MCF 10A (cell line): ENCODE measurements at regions not wholly inside any gene's neighbourhood (a gene's known extent, or its start where the extent isn't known, plus 50 kb on each side); places are given as distances from the start of the nearest gene placed in this dataset.

Experiments
- BruUV-seq: library from RNA; stranded (reverse); fragments of 400-500 nt; replicated peaks from 2 replicates; lab custom pipeline; 2021; lab: Mats Ljungman, UMichigan
- CTCF ChIA-PET: fragments of 300-600 bp; sonication (Branson Sonifier 250); formaldehyde crosslinking; extraction: SDS; loops from one replicate; lab custom pipeline; 2021; ENCODE audit warnings: antibody characterized with exemption, inconsistent platforms; lab: Yijun Ruan, JAX
- POLR2A ChIA-PET: fragments of 300-600, 350-650 bp; sonication (Branson Sonifier 250); formaldehyde crosslinking; extraction: SDS; loops from one replicate; lab custom pipeline; 2020; ENCODE audit warnings: antibody characterized with exemption, inconsistent platforms; lab: Yijun Ruan, JAX
- DNase-seq: peaks from one replicate; pipeline ENCODE4 v3.0.0-alpha.2; 2018; ENCODE audit not compliant: unreplicated experiment
- H3K27ac Mint-ChIP-seq: one replicate; pipeline ENCODE4 v1.8.0; 2022; ENCODE audit warnings: mild to moderate bottlenecking, low read depth, mixed read lengths; ENCODE audit not compliant: unreplicated experiment
- H3K27me3 Mint-ChIP-seq: one replicate; pipeline ENCODE4 v1.8.0; 2022; ENCODE audit warnings: mixed read lengths; ENCODE audit not compliant: insufficient read depth, unreplicated experiment
- H3K36me3 Mint-ChIP-seq: one replicate; pipeline ENCODE4 v1.8.0; 2022; ENCODE audit warnings: mild to moderate bottlenecking, moderate library complexity, mixed read lengths; ENCODE audit not compliant: insufficient read depth, unreplicated experiment
- H3K4me1 Mint-ChIP-seq: one replicate; pipeline ENCODE4 v1.8.0; 2022; ENCODE audit warnings: mixed read lengths; ENCODE audit not compliant: insufficient read depth, unreplicated experiment
- H3K4me3 Mint-ChIP-seq: one replicate; pipeline ENCODE4 v1.8.0; 2022; ENCODE audit warnings: mild to moderate bottlenecking, moderate library complexity, mixed read lengths; ENCODE audit not compliant: unreplicated experiment
- H3K9me3 Mint-ChIP-seq: one replicate; pipeline ENCODE4 v1.8.0; 2022; ENCODE audit warnings: mixed read lengths; ENCODE audit not compliant: unreplicated experiment
- CTCF ChIP-seq: fragments of 200-600 bp; IDR thresholded peaks from one replicate; pipeline ENCODE4 v1.8.0; 2022; ENCODE audit warnings: antibody characterized with exemption, mild to moderate bottlenecking; ENCODE audit not compliant: unreplicated experiment
- intact Hi-C: fragments of 100-400 bp; cut with micrococcal nuclease; formaldehyde crosslinking; loops from 2 replicates; pipeline ENCODE4 v1.14.1; 2022

GRCh38 chr5:145176041-145176440 is 659.1 kb downstream of the PRELID2 start:
- no peak overlapping the region for H3K27ac Mint-ChIP-seq
- H3K9me3 Mint-ChIP-seq, result no peaks in the 10 kb centered on the region
- peaks cover 10% of the 10 kb centered on the region for H3K4me1 Mint-ChIP-seq
- H3K4me3 Mint-ChIP-seq, result no peak overlapping the region
- H3K36me3 Mint-ChIP-seq, result no peaks in the 10 kb centered on the region
- TF ChIP-seq CTCF, result no peak
- no peaks in the 10 kb centered on the region for H3K27me3 Mint-ChIP-seq
- POLR2A ChIA-PET, result no interaction called here
- DNase-seq, result no peak
- CTCF ChIA-PET, result interaction anchor here (1.6 kb wide), 1 partner anchor 16 kb away, joined by 3 read pairs; no protein-coding TSS in a partner anchor
- no TSS peak for BruUV-seq
- intact Hi-C loops, result no loop called here

- TF ChIP-seq CTCF, result no peak
- H3K36me3 Mint-ChIP-seq, result no peaks in the 10 kb centered on the region
- no TSS peak for BruUV-seq
- H3K9me3 Mint-ChIP-seq, result no peaks in the 10 kb centered on the region
- ChIA-PET CTCF (no interaction called here), POLR2A (no interaction called here)
- no peaks in the 10 kb centered on the region for H3K27me3 Mint-ChIP-seq
- no peak for DNase-seq
- H3K4me3 Mint-ChIP-seq, result no peak overlapping the region
- intact Hi-C loops, result no loop called here
- H3K27ac Mint-ChIP-seq, result no peak overlapping the region
- H3K4me1 Mint-ChIP-seq, result no peaks in the 10 kb centered on the region
Observed at GRCh38 chr5:145166110-145166509, 669.0 kb downstream of the PRELID2 start.

GRCh38 chr5:145163876-145164275 is 671.3 kb downstream of the PRELID2 start:
- no peak for DNase-seq
- Mint-ChIP-seq H3K36me3 (no peaks in the 10 kb centered on the region), H3K27me3 (no peaks in the 10 kb centered on the region), H3K4me1 (peaks cover 12% of the 10 kb centered on the region), H3K9me3 (no peaks in the 10 kb centered on the region), H3K4me3 (no peak overlapping the region), H3K27ac (no peak overlapping the region)
- ChIA-PET CTCF (no interaction called here), POLR2A (interaction anchor here (0.6 to 0.7 kb wide), 2 partner anchors 13 to 18 kb away, joined by 3 read pairs; no protein-coding TSS in a partner anchor)
- TF ChIP-seq CTCF, result no peak
- intact Hi-C loops, result no loop called here
- BruUV-seq, result no TSS peak

- POLR2A ChIA-PET, result no interaction called here
- no peak overlapping the region for H3K27ac Mint-ChIP-seq
- no peak for TF ChIP-seq CTCF
- no peak for DNase-seq
- BruUV-seq, result no TSS peak
- H3K4me1 Mint-ChIP-seq, result peaks cover 12% of the 10 kb centered on the region
- intact Hi-C loops, result no loop called here
- H3K27me3 Mint-ChIP-seq, result no peaks in the 10 kb centered on the region
- no peaks in the 10 kb centered on the region for H3K36me3 Mint-ChIP-seq
- H3K9me3 Mint-ChIP-seq, result no peaks in the 10 kb centered on the region
- CTCF ChIA-PET, result interaction anchor here (0.8 to 1.1 kb wide), 2 partner anchors 9 to 185 kb away, joined by 3 read pairs; no protein-coding TSS in a partner anchor
- no peak overlapping the region for H3K4me3 Mint-ChIP-seq
Observed at GRCh38 chr5:145162626-145163025, 672.5 kb downstream of the PRELID2 start.
